ENCODE measurements at regions not wholly inside any gene's neighbourhood (a gene's known extent, or its start where the extent isn't known, plus 50 kb on each side); places are given as distances from the start of the nearest gene placed in this dataset.

- no peaks in the 10 kb centered on the region for H3K9me3 ChIP-seq (ENCODE audit: control insufficient read depth, low read length)
- no peak overlapping the region for H3K27ac ChIP-seq (ENCODE audit: low read length, poor library complexity, severe bottlenecking)
- H3K79me1 ChIP-seq (replicated peaks; ENCODE audit: low read length, poor library complexity, severe bottlenecking), result no peaks in the 10 kb centered on the region
- H3K4me3 ChIP-seq (ENCODE audit: insufficient read depth in 1 of 2, low read depth in 1 of 2, low read length in 2 of 2), result no peak overlapping the region
- no peaks in the 10 kb centered on the region for H3K36me3 ChIP-seq (ENCODE audit: control insufficient read depth in 1 of 2, insufficient read depth in 2 of 2, low read depth in 1 of 2, low read length in 2 of 2)
- DNase-seq, result no peak
- no peak overlapping the region for H2AFZ ChIP-seq (ENCODE audit: low read depth, low read length)
- no peak overlapping the region for H3K9ac ChIP-seq (ENCODE audit: low read length)
- no peak overlapping the region for H3K23ac ChIP-seq (ENCODE audit: low read length in 2 of 2)
- H2BK12ac ChIP-seq (ENCODE audit: low read length in 2 of 2), result no peak overlapping the region
- 63% methylated on average over 2 of the region's 3 CpGs for WGBS
- no peak overlapping the region for H2BK15ac ChIP-seq (ENCODE audit: low read depth, poor library complexity, severe bottlenecking)
- H2BK120ac ChIP-seq (ENCODE audit: low read depth, low read length), result no peak overlapping the region
- H3K4me2 ChIP-seq (ENCODE audit: low read length, poor library complexity, severe bottlenecking), result no peak overlapping the region
- no peak overlapping the region for H3K4ac ChIP-seq (ENCODE audit: low read depth in 1 of 2, low read length in 2 of 2)
- no peak overlapping the region for H2AK5ac ChIP-seq (ENCODE audit: low read length, severe bottlenecking)
- no peak overlapping the region for H4K8ac ChIP-seq (ENCODE audit: low read length)
- no peak overlapping the region for H3K14ac ChIP-seq (ENCODE audit: low read length in 2 of 2)
- no peak overlapping the region for H2BK5ac ChIP-seq (ENCODE audit: low read depth, low read length, poor library complexity, severe bottlenecking)
- H3K18ac ChIP-seq (ENCODE audit: low read depth in 1 of 2, low read length in 2 of 2), result no peak overlapping the region
- H3K27me3 ChIP-seq (ENCODE audit: control insufficient read depth in 1 of 2, insufficient read depth in 1 of 2, low read length in 2 of 2), result peaks cover 0 to 7% of the 10 kb centered on the region in 2 experiments
- no peaks in the 10 kb centered on the region for H3K4me1 ChIP-seq (ENCODE audit: control insufficient read depth, insufficient read depth, low read depth, low read length)
- no peak overlapping the region for H4K91ac ChIP-seq (ENCODE audit: low read length)
Measured at GRCh38 chr6:8200255-8200654, 97.9 kb upstream of the EEF1E1 start.

- Histone ChIP-seq H3K4me2 (ENCODE audit: low read length, poor library complexity, severe bottlenecking) (no peak overlapping the region), H4K8ac (ENCODE audit: low read length) (no peak overlapping the region), H3K14ac (ENCODE audit: low read length in 2 of 2) (no peak overlapping the region), H3K4me1 (ENCODE audit: control insufficient read depth, insufficient read depth, low read depth, low read length) (peaks cover 1% of the 10 kb centered on the region), H3K79me1 (replicated peaks; ENCODE audit: low read length, poor library complexity, severe bottlenecking) (no peaks in the 10 kb centered on the region), H2AFZ (ENCODE audit: low read depth, low read length) (no peak overlapping the region), H3K27me3 (ENCODE audit: control insufficient read depth in 1 of 2, insufficient read depth in 1 of 2, low read length in 2 of 2) (peaks cover 0 to 4% of the 10 kb centered on the region in 2 experiments), H4K91ac (ENCODE audit: low read length) (no peak overlapping the region), H3K23ac (ENCODE audit: low read length in 2 of 2) (no peak overlapping the region), H3K4me3 (ENCODE audit: insufficient read depth in 1 of 2, low read depth in 1 of 2, low read length in 2 of 2) (no peak overlapping the region), H3K18ac (ENCODE audit: low read depth in 1 of 2, low read length in 2 of 2) (no peak overlapping the region), H2BK15ac (ENCODE audit: low read depth, poor library complexity, severe bottlenecking) (no peak overlapping the region), H3K4ac (ENCODE audit: low read depth in 1 of 2, low read length in 2 of 2) (no peak overlapping the region), H2BK12ac (ENCODE audit: low read length in 2 of 2) (no peak overlapping the region), H2AK5ac (ENCODE audit: low read length, severe bottlenecking) (no peak overlapping the region), H2BK5ac (ENCODE audit: low read depth, low read length, poor library complexity, severe bottlenecking) (no peak overlapping the region), H2BK120ac (ENCODE audit: low read depth, low read length) (no peak overlapping the region), H3K36me3 (ENCODE audit: control insufficient read depth in 1 of 2, insufficient read depth in 2 of 2, low read depth in 1 of 2, low read length in 2 of 2) (no peaks in the 10 kb centered on the region), H3K9ac (ENCODE audit: low read length) (no peak overlapping the region), H3K9me3 (ENCODE audit: control insufficient read depth, low read length) (no peaks in the 10 kb centered on the region), H3K27ac (ENCODE audit: low read length, poor library complexity, severe bottlenecking) (no peak overlapping the region)
- DNase-seq, result no peak
- 33% methylated on average over 1 of the region's 4 CpGs for WGBS
Measured at GRCh38 chr6:8195714-8196102, 93.4 kb upstream of the EEF1E1 start.

DNA sequence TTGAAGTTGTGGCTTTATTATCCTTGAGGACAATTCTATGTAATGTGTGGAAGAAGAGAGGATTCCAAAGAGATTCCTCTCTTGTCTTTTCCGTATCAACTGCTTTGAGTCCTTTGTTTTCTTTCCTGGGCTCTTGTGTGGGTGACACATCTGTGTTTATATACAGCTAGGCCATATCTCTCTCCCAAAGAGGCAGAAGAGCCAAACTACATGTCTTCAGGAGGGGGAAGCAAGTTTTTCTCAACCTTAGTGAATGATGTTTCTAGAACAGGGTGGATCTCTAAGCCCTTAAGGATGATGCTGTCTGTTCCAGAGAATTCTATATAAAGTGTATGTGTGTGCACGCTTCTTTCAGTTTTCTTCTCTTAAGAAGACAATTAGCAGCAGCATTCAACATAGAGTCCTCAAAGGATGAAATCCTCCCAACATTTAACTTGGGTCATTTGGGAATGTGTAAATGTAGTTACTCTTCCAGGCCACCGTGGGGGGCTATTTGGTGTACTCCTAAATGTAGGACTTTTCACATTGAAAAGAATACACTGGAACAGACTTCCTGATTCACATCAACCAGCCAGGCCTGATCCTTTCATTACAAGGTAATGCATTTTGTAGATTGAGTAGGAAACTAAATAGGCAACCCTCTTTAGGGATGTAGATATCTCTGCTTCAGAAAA lies 92.8 kb upstream of the EEF1E1 start:
- no peak overlapping the region for H2BK15ac ChIP-seq (ENCODE audit: low read depth, poor library complexity, severe bottlenecking)
- H2AFZ ChIP-seq (ENCODE audit: low read depth, low read length), result no peak overlapping the region
- H3K9me3 ChIP-seq (ENCODE audit: control insufficient read depth, low read length), result no peaks in the 10 kb centered on the region
- DNase-seq, result no peak
- no peaks in the 10 kb centered on the region for H3K36me3 ChIP-seq (ENCODE audit: control insufficient read depth in 1 of 2, insufficient read depth in 2 of 2, low read depth in 1 of 2, low read length in 2 of 2)
- no peak overlapping the region for H3K23ac ChIP-seq (ENCODE audit: low read length in 2 of 2)
- peaks cover 0 to 3% of the 10 kb centered on the region in 2 experiments for H3K27me3 ChIP-seq (ENCODE audit: control insufficient read depth in 1 of 2, insufficient read depth in 1 of 2, low read length in 2 of 2)
- no peak overlapping the region for H2BK5ac ChIP-seq (ENCODE audit: low read depth, low read length, poor library complexity, severe bottlenecking)
- H2AK5ac ChIP-seq (ENCODE audit: low read length, severe bottlenecking), result no peak overlapping the region
- H3K79me1 ChIP-seq (replicated peaks; ENCODE audit: low read length, poor library complexity, severe bottlenecking), result no peaks in the 10 kb centered on the region
- no peak overlapping the region for H3K27ac ChIP-seq (ENCODE audit: low read length, poor library complexity, severe bottlenecking)
- H2BK120ac ChIP-seq (ENCODE audit: low read depth, low read length), result no peak overlapping the region
- H3K18ac ChIP-seq (ENCODE audit: low read depth in 1 of 2, low read length in 2 of 2), result no peak overlapping the region
- H4K8ac ChIP-seq (ENCODE audit: low read length), result no peak overlapping the region
- peaks cover 1% of the 10 kb centered on the region for H3K4me1 ChIP-seq (ENCODE audit: control insufficient read depth, insufficient read depth, low read depth, low read length)
- H3K4me2 ChIP-seq (ENCODE audit: low read length, poor library complexity, severe bottlenecking), result no peak overlapping the region
- no peak overlapping the region for H3K4me3 ChIP-seq (ENCODE audit: insufficient read depth in 1 of 2, low read depth in 1 of 2, low read length in 2 of 2)
- H3K4ac ChIP-seq (ENCODE audit: low read depth in 1 of 2, low read length in 2 of 2), result no peak overlapping the region
- no peak overlapping the region for H2BK12ac ChIP-seq (ENCODE audit: low read length in 2 of 2)
- no peak overlapping the region for H3K9ac ChIP-seq (ENCODE audit: low read length)
- no peak overlapping the region for H3K14ac ChIP-seq (ENCODE audit: low read length in 2 of 2)
- WGBS, result 60% methylated on average over 1 of the region's 3 CpGs
- H4K91ac ChIP-seq (ENCODE audit: low read length), result no peak overlapping the region

DNA sequence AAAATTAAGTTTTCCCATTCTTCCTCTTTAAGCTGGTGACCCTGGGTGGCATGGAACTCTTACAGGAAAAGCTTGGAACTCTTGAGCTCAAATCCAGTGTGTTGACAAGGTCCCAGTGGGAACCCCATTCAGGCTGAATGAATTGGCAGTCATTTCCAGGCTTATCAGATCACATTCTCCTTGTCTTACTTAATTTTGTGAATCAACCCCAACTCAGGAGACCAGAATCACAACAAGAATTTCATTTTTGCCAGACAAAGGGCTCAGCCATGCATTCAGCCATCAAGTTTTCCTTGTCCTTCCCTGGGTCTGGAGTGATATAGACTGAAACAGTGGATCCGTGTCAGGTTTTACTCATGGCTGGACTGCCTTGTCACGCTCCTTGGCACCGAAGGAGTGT lies 92.1 kb upstream of the EEF1E1 start:
- Histone ChIP-seq H3K9ac (ENCODE audit: low read length) (no peak overlapping the region), H3K23ac (ENCODE audit: low read length in 2 of 2) (no peak overlapping the region), H2BK15ac (ENCODE audit: low read depth, poor library complexity, severe bottlenecking) (no peak overlapping the region), H3K4ac (ENCODE audit: low read depth in 1 of 2, low read length in 2 of 2) (no peak overlapping the region), H3K79me1 (replicated peaks; ENCODE audit: low read length, poor library complexity, severe bottlenecking) (no peaks in the 10 kb centered on the region), H3K9me3 (ENCODE audit: control insufficient read depth, low read length) (no peaks in the 10 kb centered on the region), H2AK5ac (ENCODE audit: low read length, severe bottlenecking) (peak overlapping the region; percentile 28), H3K14ac (ENCODE audit: low read length in 2 of 2) (no peak overlapping the region), H4K91ac (ENCODE audit: low read length) (no peak overlapping the region), H3K4me3 (ENCODE audit: insufficient read depth in 1 of 2, low read depth in 1 of 2, low read length in 2 of 2) (no peak overlapping the region), H2BK12ac (ENCODE audit: low read length in 2 of 2) (no peak overlapping the region), H3K27me3 (ENCODE audit: control insufficient read depth in 1 of 2, insufficient read depth in 1 of 2, low read length in 2 of 2) (peaks cover 0 to 3% of the 10 kb centered on the region in 2 experiments), H3K36me3 (ENCODE audit: control insufficient read depth in 1 of 2, insufficient read depth in 2 of 2, low read depth in 1 of 2, low read length in 2 of 2) (no peaks in the 10 kb centered on the region), H3K18ac (ENCODE audit: low read depth in 1 of 2, low read length in 2 of 2) (no peak overlapping the region), H2AFZ (ENCODE audit: low read depth, low read length) (no peak overlapping the region), H3K4me2 (ENCODE audit: low read length, poor library complexity, severe bottlenecking) (no peak overlapping the region), H2BK5ac (ENCODE audit: low read depth, low read length, poor library complexity, severe bottlenecking) (peak overlapping the region; percentile 48), H3K27ac (ENCODE audit: low read length, poor library complexity, severe bottlenecking) (peak overlapping the region; percentile 11), H2BK120ac (ENCODE audit: low read depth, low read length) (no peak overlapping the region), H4K8ac (ENCODE audit: low read length) (no peak overlapping the region), H3K4me1 (ENCODE audit: control insufficient read depth, insufficient read depth, low read depth, low read length) (peaks cover 1% of the 10 kb centered on the region)
- no peak for DNase-seq
- 100% methylated on average over 1 of the region's 3 CpGs for WGBS

Measured in mesenchymal stem cell (in vitro differentiated cells and primary cell).